GM19455 (cell line): ENCODE measurements at regions not wholly inside any gene's neighbourhood (a gene's known extent, or its start where the extent isn't known, plus 50 kb on each side); places are given as distances from the start of the nearest gene placed in this dataset.
"Not testable (repeated sequence)": the region's sequence is repeated elsewhere in the genome, so short reads cannot be mapped to it uniquely, and the experiment has no call there.

Source experiments
- ATAC-seq: cut with Tn5 transposase; IDR thresholded peaks from one replicate; pipeline ENCODE4 v1.9.1; 2021; ENCODE audit not compliant: unreplicated experiment

DNA sequence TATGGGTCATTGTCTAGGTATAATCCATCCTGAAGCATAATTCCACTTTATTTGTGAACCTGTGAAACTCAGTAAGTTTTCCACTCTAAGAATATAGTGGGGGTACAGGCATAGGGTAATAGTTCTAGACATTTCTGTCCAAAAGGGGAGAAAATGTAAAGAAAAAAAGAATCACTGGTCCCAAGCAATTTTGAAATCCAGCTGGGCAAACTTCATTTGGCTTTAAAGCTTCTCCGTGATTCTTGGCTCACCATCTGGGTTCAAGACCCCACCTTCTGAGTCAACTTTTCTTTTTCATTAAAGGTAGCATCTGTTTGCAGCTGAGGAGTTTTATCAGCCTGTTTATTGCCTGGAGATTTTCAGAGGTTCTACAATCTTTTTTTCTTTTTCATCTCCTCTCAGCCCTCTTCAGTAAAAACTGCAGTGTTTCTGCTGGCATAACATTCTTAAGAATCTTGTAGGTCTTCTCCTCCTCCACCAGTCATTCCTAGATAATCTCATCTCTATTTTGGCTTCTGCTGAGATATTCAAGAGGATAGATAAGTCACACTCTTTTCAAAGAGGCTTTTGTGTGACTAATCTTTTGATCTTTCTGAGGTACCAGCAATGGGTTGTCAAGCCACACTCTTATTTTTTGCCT lies 126.1 kb upstream of the PITX1 start:
- no peak for ATAC-seq

DNA sequence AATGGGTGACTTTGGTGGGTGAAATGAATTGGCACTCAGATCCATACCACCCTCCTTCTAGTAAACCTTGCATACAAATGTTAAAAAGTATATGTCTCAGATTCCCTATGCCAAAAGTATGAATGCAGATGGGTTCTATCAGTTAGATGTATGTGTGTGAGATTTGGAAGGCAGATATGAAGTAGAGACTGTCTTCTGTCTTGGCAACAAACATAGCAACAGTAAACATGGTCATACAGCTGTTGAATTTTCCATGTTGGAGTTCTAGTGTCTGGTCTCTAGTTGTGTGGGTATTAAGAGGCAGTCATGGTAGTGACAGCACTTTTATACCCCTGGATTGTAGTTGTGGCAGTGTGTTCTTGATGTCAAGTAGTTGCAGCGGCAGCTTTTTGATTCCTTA lies 125.6 kb upstream of the PITX1 start:
- no peak for ATAC-seq

DNA sequence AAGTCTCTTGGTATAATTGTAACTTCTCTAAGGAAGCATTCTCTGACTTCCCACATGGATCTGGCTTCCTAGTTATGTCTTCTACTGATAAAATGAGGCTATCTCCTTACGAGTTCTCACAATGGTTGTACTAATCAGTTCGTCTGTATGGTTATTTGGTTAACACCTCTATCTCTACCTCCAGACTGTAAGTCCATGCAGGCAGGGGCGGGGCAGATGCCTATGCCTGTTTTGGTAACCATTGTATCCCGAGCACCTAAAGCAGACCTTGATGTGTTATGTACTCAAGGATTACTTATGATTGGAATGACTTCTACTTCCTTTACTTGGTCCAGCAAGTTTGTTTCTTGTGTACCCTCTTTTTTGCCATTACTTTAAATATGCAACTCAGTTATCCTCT lies 125.0 kb upstream of the PITX1 start:
- no peak for ATAC-seq

DNA sequence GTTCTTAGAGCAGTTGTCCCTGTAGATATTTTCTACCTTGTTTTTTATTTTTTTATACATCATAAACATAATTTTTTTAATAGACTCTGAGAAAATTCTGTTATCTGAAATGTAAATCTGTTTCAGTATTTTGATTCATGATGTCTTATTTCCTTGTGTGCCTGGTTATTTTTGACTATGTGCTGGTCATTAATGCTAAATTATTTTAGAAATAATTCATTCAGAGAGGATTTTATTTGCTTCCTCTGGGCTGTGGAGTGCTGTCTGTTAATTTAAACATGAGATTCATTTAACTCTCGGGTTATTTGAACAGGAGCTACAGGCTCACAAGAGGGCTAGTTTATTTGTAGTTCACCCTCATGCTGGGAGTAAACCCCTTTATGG lies 124.3 kb upstream of the PITX1 start:
- no peak for ATAC-seq

DNA sequence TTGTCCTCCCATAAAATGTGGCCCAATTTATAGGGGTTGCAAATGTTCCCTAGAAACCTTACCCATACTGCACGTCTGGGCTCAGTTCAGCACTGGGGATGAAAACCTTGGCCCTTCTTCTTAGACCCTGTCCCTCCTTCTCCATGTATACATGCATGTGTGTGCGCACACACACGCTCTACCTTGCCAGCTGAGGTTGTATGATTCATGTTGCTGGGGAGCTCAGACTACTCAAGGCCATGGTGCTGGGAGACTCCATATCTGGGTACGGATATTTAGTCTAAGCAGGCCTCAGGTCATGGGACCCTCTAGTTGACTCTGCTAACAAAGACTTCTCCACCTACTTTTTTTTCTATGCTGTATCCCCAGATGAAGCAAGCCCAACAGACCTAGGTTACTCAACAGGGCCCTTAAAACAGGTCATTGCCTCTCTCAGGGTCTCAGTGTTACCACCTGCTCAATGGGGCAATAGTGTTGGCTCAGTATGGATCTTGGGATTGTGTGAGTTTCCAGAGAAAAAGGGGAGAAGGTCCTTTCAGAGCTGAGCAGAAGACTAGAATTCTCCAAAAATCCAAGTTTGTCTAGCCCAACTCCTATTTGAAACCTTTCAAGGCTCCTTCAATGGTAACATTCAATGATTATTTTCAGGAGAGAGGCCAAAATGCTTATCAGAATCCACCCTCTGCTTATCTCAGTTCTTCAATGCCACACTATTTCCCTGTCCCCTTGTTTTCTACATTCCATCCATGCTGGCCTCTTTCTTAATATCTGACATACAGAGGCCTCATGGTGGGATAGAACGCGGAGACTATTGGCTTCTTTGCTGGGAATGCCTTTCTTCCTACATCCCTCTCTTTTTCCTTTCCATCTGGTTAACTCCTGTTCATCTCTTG lies 123.6 kb upstream of the PITX1 start:
- ATAC-seq, result no peak

DNA sequence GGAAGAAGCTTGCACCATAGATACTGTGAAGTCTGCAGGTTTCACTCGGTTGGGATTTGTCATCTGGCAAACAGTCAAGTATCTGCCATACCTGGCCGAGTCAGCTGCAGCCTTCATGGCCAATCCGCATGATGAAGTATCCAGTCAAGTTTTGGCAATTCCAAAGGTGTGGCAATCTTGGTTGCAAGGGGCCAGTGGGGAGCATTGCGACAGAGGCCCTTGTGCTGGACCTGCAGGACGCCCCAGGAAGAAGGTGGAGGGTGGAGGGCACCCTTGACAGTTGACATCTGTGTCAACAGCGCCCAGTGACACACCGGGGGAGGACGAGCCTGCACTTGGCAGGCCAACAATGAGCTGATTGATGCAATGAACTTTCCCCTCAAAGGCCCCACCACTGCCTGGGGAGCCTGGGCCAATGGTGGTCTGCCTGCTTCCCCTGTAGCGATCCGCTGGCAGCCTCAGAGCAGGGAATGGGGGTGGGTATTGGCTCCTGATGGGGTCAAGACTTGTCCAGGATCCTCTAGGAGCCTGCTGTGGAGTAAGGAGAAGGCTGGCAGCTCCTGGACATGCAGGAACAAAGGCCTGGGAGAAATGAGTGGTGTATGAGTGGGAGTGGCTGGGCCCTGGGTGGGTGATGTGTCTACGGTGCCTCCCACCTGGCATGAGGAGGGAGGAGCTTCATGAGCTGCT lies 122.8 kb upstream of the PITX1 start:
- no peak for ATAC-seq

DNA sequence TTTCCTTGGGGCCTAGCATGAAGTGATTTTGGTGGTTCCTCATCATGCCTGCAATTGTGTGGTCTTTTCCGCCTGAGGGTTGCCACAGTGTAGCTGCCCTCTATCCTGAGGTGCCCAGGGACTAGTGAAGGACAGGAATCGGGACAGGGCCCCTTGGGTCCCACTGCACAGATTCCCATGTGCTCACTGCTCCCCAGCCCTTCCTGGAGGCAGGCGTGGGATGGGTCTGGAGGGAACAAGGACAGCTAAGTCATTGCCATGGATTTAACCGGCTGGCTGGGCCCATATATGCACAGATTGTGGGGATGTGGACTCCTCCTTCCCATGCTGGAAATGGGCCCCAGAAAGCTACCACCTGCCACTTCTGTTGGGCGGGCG lies 122.3 kb upstream of the PITX1 start:
- no peak for ATAC-seq

DNA sequence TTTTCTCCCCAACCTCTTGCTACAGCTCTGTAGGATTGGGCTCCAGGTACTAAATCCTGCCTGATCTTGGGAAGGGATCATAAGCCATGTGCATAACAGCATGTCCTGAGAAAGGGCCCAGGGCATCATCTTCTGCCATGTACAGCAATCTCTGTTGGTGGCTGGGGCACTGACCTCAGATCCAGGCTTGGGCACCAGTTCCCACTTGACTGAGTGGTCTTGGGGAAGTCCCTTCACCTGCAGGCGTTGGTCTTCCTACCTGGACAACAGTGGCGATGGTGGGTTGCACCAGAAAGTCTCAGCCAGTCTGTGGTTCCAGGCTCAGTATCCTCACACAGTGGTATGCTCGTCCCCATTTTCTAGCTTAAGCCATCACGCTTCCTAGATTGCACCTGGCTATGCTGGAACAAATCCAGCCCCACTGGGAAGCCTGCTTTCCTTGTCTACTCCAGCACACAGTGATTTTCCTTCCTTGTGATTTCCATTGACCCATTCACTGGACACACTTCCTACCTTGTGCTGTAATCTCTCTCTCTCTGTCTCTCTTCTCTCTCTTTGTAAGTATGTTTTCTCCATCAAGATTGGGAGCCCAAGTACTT lies 121.7 kb upstream of the PITX1 start:
- ATAC-seq, result no peak

DNA sequence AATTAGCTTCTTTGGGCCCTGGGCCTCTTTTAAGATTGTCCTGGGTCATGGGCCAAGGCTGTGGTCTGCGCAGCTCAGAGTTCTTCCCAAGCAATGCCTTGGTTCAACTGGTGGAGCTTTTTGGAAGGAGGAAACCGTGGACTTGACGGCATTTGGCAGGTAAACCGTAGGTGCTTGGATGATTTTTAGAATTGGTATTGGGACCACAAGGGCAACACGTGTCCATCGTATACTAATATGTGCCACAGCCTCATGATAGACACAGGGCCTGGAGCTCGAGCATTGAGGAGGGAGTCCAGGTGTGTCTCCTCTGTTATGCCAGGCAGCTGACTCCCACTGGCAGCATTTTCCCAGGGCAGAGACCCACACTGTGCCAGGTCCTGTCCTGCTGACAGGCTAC lies 120.9 kb upstream of the PITX1 start:
- ATAC-seq, result no peak

DNA sequence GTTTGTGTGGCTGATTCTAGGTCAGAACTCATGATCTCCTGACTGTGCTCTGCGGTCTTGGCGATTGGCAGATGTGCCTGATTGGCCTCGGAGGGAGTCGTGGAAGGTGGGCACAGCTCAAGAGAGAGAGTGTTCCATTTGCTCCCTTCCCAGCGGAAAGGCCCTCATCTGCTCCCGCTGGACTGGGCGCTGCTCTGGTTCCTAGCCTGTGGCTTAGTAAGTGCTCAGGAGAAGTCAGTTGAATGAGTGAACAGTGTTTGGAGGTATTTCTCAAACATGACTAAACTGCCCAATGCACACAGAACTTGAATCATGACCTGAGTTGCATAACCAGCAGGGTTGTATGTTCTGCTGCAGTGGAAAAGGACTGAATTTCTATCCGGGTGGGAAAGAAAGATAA lies 120.2 kb upstream of the PITX1 start:
- no peak for ATAC-seq

DNA sequence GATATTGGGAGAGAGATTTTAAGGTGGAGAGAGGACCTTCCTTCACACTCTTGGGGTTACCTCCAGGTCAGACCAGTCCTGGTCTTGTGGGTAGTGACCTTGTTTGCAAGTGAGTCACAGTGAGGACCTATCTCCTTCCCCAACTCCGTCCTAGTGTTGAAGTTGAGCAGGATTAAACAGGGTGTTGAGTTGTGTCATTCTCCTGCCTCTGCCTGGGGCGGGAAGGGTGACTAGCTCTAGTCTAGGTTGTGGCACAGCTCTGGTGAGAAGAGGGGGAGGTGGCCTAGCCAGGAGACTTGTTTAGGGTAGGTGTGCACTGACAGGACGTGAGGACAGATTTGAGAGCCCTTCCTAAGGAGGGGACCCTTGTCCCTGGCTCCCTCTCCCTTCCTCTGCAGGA lies 119.6 kb upstream of the PITX1 start:
- ATAC-seq, result no peak

DNA sequence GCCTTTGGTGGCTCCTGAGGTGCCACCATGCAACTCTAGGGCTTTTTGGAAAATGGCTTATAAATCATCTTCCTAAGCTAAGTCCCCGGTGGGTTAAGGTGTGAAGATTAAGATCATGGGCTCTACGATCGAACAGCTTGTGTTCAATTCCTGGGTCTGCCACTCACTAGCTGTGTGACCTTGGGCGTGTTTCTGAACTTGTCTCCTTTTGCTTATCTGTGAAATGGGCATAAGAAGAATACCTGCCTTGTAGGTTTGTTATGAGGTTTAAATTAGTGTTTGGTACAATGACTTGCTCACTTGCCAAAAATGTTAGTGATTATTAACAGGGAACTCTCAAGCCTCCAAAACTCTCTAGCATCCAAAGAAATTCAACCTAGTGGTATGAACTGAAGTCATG lies 119.2 kb upstream of the PITX1 start:
- no peak for ATAC-seq

DNA sequence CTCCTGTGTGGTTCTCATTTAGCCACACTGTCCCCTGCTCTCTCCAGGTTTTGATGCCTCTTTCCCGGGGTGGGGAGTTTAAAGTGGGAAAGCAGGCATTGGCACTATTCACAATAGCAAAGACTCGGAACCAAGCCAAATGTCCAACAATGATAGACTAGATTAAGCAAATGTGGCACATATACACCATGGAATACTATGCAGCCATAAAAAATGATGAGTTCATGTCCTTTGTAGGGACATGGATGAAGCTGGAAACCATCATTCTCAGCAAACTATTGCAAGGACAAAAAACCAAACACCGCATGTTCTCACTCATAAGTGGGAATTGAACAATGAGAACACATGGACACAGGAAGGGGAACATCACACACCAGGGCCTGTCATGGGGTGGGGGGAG lies 117.6 kb upstream of the PITX1 start:
- ATAC-seq, result not testable (repeated sequence)

DNA sequence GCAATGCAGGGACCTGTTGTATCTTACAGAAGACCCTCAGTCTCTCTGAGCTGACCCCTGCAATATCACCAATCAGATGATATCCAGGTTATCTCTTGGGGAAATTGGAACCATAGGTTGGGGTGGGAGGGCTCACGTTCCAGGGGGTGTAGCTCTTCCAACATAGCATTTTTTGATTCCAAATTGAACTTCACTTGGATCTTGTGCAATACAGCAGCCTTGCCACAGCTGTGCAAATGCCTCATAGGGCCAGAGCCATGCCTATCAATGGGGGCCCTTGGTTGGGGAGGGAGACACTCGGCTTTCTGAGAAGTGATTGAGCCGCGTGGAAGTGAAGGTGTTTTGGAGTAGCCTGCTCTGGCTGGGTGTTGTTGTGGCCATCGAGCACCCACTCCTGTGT lies 117.2 kb upstream of the PITX1 start:
- ATAC-seq, result no peak

DNA sequence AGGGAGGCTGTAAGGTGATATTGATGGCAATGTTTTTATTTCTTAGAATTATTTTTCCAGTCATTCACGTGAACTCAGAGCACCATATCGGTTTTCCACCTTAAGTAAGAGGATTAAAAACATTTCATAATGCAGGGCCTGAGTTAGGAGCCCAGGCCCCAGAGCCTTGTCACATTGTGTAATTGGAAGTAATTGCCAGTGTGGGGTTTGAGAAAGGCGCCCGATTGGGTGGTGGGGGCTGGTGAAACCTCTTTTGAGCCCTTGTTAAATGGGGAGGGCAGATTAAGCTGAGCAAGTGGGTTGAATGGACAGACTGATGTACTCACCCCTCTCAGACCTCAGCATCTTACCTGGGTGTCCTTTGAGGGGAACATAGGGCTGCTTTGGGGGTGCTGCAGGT lies 116.7 kb upstream of the PITX1 start:
- ATAC-seq, result no peak

DNA sequence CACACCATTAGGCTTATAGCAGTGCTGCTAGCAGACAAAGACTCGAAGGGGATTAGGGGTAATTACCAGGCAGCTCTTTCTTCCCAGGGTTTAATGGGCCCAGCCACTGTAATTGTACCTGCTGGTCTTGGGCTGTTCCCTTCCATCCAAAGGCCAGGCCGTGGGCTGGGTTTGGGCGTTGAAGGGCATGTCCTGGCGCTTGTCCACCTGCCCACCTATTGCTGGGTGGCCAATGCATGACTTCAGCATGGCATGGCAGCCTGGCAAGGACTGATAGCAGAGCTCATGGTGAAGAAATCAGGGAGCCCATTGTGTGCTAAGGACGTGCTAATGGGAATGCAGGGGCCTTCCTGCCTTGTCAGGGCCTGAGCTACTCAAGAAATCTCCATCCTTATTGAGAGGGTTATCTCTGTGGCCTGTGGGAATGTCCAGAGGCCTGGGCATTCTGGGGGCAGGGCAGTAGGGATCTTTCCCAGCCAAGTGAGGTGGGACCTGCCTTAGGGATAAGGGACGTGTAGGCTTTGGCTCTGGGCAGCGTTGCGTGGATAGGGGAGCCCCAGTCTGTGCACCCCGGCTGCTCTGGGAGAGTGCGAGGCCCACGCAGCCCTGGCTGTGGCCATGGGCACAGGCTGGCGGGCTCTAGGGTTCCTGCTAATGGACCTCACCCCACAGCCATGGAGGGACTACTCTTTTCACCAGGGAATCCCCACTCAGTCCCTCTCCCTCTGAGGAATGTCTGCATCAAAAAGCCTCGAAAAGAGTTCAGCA lies 116.1 kb upstream of the PITX1 start:
- ATAC-seq, result no peak

DNA sequence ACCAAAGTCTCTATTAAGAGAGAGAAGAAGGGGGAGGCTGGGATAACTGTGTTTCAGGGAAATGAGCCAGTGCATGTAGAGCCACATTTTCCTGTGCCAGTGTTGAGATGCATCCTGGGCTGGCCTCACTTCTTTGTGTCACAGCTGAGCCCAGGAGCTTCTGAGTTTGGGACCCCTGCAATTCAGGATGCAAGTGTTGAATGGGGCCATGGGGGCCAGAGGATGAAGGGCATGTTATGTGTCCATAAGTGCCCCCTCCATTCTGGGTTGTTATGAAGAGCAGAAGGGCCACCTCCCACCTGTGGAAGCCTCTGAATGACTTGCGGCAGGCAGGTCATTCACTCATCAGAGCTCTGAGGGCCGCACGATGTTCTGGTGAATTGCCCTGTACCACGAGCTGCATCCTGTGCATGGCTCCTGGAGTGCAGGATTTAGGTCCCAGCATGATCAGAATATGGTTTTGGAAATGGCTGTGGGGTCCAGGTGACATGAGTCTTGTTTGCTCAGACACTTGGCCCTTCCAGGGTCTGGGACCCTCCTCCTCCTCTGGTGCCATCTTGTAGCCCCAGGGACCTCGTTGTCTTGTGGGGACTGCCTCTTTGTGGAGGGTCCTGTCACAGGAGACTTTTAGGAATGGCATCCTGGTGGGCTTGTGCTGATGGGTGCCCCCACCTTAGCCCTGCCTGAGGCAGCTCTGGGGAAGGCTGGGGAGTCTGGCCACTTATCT lies 115.4 kb upstream of the PITX1 start:
- ATAC-seq, result no peak

DNA sequence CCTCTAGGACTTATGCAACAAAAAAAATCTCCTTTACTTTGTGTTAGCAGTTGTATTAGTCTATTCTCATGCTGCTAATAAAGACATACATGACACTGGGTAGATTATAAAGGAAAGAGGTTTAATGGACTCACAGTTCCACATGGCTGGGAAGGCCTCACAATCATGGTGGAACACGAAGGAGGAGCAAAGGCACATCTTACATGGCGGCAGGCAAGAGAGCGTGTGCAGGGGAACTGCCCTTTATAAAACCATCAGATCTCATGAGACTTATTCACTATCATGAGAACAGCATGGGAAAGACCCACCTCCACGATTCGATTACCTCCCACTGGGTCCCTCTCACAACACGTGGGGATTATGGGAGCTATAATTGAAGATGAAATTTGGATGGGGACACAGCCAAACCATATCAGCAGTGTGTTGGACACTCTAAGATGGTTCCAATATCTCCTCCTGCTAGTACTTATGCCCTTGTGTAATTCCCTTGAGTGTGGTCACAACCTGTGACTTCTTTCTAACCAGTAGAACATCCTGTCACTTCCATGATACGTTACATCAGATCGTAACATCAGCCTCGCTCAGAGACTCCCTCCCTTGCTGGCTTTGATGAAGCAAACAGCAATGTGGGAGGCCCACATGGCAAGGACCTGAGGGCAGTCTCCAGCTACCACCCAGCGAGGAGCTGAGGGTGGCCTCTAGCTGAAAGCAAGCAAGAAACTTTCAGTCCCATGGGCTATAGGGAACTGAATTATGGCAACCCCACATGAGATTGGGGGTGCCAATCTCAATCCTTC lies 113.5 kb upstream of the PITX1 start:
- ATAC-seq, result no peak

DNA sequence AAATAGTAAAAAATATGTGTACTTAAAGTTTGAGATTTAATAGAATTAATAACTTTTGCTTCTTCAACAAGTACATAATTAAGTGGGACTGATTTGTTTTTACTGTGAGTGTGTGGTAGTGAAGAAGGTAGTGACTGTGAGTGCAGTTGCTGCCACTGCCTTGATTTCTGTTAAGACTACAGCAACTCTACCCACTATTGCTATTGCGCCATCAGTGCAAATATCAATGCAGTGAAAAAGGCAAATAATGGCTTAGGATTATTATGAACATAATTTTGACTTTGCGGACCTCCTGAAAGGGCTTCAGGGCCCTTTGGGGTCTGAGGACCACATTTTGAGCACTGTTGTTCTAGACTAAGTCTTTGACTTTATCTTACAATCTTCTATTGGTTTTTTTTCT lies 112.0 kb upstream of the PITX1 start:
- ATAC-seq, result no peak

DNA sequence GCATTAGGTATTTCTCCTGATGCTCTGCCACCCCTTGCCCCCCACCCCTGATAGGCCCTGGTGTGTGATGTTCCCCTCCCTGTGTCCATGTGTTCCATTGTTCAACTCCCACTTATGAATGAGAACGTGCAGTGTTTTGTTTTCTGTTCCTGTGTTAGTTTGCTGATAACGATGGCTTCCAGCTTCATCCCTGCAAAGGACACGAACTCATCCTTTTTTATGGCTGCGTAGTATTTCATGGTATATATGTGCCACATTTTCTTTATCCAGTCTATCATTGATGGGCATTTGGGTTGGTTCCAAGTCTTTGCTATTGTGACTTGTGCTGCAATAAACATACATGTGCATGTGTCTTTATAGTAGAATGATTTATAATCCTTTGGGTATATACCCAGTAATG lies 109.7 kb upstream of the PITX1 start:
- not testable (repeated sequence) for ATAC-seq
